GM13976 (cell line): ENCODE measurements at regions not wholly inside any gene's neighbourhood (a gene's known extent, or its start where the extent isn't known, plus 50 kb on each side); places are given as distances from the start of the nearest gene placed in this dataset.

Source experiments
- DNase-seq: peaks from one replicate; pipeline ENCODE4 v3.0.0; 2012; ENCODE audit warnings: low spot score
- in situ Hi-C: fragments of 300-500 bp; cut with MboI; formaldehyde crosslinking; loops from one replicate; pipeline ENCODE4 v1.12.0; 2022; ENCODE audit warnings: low sequenced_read_pairs, mixed read lengths, inconsistent platforms; ENCODE audit not compliant: unreplicated experiment
- TF ChIP-seq, protein P1 (sequence below): IDR thresholded peaks from 2 replicates; pipeline ENCODE4 v1.5.1; 2012; ENCODE audit warnings: borderline replicate concordance, mild to moderate bottlenecking; ENCODE audit not compliant: insufficient read depth; ENCODE audit errors: extremely low read depth, missing control alignments, control extremely low read depth

DNA sequence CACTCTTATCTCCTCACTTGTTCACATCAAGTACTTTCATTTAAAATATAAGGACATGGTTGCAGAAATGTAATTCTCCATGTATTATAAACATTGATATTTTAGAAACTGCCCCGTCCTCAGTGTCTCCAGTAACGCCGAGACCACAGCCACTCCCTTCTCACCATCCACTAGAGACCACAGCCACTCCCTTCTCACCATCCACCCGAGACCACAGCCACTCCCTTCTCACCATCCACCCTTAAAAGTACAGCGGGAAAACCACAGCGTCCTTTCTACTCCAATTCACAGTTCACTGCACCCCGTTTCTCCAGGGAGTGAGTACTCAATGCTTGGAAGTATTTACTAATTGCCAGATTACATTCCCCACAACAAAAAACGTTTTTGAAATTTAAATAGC is 1452.2 kb upstream of the ACVR2A start:
- TF ChIP-seq, protein P1, sequence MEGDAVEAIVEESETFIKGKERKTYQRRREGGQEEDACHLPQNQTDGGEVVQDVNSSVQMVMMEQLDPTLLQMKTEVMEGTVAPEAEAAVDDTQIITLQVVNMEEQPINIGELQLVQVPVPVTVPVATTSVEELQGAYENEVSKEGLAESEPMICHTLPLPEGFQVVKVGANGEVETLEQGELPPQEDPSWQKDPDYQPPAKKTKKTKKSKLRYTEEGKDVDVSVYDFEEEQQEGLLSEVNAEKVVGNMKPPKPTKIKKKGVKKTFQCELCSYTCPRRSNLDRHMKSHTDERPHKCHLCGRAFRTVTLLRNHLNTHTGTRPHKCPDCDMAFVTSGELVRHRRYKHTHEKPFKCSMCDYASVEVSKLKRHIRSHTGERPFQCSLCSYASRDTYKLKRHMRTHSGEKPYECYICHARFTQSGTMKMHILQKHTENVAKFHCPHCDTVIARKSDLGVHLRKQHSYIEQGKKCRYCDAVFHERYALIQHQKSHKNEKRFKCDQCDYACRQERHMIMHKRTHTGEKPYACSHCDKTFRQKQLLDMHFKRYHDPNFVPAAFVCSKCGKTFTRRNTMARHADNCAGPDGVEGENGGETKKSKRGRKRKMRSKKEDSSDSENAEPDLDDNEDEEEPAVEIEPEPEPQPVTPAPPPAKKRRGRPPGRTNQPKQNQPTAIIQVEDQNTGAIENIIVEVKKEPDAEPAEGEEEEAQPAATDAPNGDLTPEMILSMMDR: no peak
- DNase-seq: no peak
- in situ Hi-C loops: no loop called here

- no peak for DNase-seq
- in situ Hi-C loops: no loop called here
- TF ChIP-seq, protein P1: no peak
Measured at GRCh38 chr2:146392186-146392585, 1452.6 kb upstream of the ACVR2A start.

- in situ Hi-C loops: no loop called here
- TF ChIP-seq, protein P1: no peak
- no peak for DNase-seq
Measured at GRCh38 chr2:146388757-146389156, 1456.1 kb upstream of the ACVR2A start.

DNA sequence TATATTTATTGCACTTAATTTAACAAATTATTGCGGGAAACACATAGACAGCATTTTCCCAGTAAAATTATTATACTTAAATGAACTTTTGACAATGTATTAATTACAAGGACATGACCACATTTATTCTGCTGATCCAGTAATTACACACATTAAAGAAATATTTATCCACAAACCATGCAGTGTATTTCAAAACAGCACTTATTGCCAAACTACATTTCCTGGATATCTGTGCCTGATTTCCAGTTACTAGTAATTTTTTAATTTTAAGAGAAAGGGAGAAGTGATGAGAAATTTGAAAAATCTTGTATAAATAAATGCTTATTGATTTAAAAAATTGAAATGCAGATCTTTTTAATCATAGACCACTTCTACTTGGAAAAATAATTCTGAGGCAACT is 1458.7 kb upstream of the ACVR2A start:
- TF ChIP-seq, protein P1: no peak
- DNase-seq: no peak
- in situ Hi-C loops: no loop called here

- in situ Hi-C loops: no loop called here
- TF ChIP-seq, protein P1: no peak
- no peak for DNase-seq
Measured at GRCh38 chr2:146385031-146385430, 1459.8 kb upstream of the ACVR2A start.

DNA sequence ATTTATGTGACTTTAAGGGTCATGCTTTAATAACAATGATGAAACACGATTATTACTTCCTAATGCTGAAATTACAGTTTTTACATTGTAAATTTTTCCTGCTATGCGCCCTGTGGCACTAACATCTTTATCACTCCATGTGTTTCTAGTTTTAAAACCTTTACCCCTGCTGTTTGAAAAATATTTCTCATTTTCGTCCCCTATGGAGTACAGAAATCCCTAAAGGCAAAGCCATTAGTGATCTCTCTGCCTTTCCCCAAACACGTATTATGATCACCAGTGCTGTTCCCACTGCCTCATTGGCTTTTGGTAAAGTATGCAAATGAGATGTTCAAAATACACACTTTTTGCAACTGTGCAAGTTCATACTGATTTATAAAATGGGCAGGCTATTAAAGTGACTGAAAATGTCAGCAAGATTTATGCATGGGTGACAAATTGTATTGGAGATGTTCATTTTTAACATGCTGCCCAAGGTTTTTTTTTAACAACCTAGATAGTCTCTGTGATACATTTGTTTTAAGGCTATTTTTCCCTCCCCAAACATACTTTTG is 1468.2 kb upstream of the ACVR2A start:
- no peak for DNase-seq
- TF ChIP-seq, protein P1: no peak
- in situ Hi-C loops: no loop called here
